C4-2B (cell line): ENCODE measurements at regions not wholly inside any gene's neighbourhood (a gene's known extent, or its start where the extent isn't known, plus 50 kb on each side); places are given as distances from the start of the nearest gene placed in this dataset.

Experiments used
- CTCF ChIP-seq: fragments of 450-650 bp; conservative IDR thresholded peaks from 2 replicates; pipeline ENCODE4 v1.5.1; 2017; ENCODE audit warnings: mild to moderate bottlenecking
- ZFX ChIP-seq: fragments of 450-650 bp; IDR thresholded peaks from 2 replicates; pipeline ENCODE4 v1.6.1; 2017

DNA sequence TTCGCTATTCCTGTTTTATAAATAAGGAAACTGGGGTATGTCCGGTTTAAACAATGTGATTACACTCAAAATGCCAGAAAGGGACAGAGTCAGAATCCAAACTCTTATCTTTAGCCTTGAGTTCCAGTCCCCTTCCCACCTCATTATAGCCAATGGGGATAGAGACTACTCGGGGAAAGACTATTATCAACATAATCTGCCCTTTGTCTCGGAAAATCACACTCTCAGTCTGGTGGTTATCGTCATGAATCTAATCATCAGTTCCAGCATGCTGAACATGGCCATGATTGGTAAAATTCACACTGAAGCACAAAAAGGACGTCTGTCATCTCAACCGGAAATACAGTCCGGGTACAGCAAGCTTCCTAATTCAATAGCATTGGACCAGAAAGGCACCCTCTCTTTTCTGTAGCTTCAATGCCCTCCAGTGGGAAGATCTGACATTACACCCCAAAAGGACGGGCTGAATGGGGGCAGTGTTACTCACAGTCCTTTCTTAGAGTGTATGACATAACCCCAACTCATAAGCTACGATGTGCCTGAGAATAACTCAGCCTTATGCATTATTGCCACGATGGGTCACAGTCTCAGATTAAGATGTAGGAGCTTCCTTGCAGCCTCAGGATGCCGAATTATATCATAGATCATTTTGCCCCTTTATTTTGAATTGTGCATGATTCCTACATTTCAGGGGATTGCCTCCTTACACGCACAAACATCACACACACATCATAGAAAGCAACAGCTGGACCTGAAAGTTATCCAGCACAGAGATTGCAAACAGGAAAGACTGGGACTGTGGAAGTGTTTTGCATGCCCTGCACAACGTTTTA, 390.4 kb upstream of the LMCD1 start:
- TF ChIP-seq CTCF, result peak; percentile 81
- TF ChIP-seq ZFX, result no peak
